ENCODE measurements at regions not wholly inside any gene's neighbourhood (a gene's known extent, or its start where the extent isn't known, plus 50 kb on each side); places are given as distances from the start of the nearest gene placed in this dataset.

- intact Hi-C loops (cut with micrococcal nuclease; ENCODE audit: unreplicated experiment) = no loop called here
- Histone ChIP-seq H3K27ac (ENCODE audit: control insufficient read depth, insufficient read depth) (no peak overlapping the region), H3K79me2 (ENCODE audit: control insufficient read depth, insufficient read depth, low read length) (no peaks in the 10 kb centered on the region), H3K4me2 (ENCODE audit: control insufficient read depth, insufficient read depth) (no peak overlapping the region), H3K27me3 (replicated peaks in 1 of 2; ENCODE audit: control insufficient read depth in 2 of 2, insufficient read depth in 2 of 2, low read length in 1 of 2) (no peaks in the 10 kb centered on the region), H3K9me3 (replicated peaks; ENCODE audit: control insufficient read depth, insufficient read depth, low read length) (no peaks in the 10 kb centered on the region), H4K20me1 (ENCODE audit: control insufficient read depth, insufficient read depth) (no peaks in the 10 kb centered on the region), H3K36me3 (ENCODE audit: control insufficient read depth in 2 of 2, insufficient read depth in 2 of 2, low read length in 1 of 2) (no peaks in the 10 kb centered on the region), H3K9ac (ENCODE audit: control insufficient read depth, insufficient read depth, low read length) (no peak overlapping the region), H3K4me3 (no peak overlapping the region), H3K4me1 (ENCODE audit: control insufficient read depth, insufficient read depth, low read length) (no peaks in the 10 kb centered on the region), H2AFZ (ENCODE audit: control insufficient read depth, low read depth, low read length) (no peak overlapping the region)
- in situ Hi-C loops (cut with MboI) = no loop called here
- ChIA-PET SMC1A (ENCODE audit: uncharacterized antibody, unreplicated experiment) (interaction anchor here (0.6 to 1.2 kb wide), 4 partner anchors 9 to 751 kb away, joined by 3 read pairs; no protein-coding TSS in a partner anchor), RAD21 (ENCODE audit: unreplicated experiment) (interaction anchor here (1.2 kb wide), 1 partner anchor 149 kb away, joined by 3 read pairs; no protein-coding TSS in a partner anchor), CTCF (interaction anchor here (0.6 to 0.8 kb wide), 3 partner anchors 340 to 595 kb away, joined by 3 to 4 read pairs (median 3); no protein-coding TSS in a partner anchor), POLR2A (no interaction called here)
- ATAC-seq (no peak), DNase-seq (ENCODE audit: low read depth, low spot score) (no peak), FAIRE-seq (no peak)
- 38% methylated on average over 5 of the region's 5 CpGs for WGBS (ENCODE audit: insufficient coverage, insufficient replicate concordance, low lambda C conversion rate, missing lambda C conversion rate)
- BruUV-seq (replicated peaks) = no TSS peak
- TF ChIP-seq FOS (IDR thresholded peaks at IDR 0.05; ENCODE audit: borderline replicate concordance, extremely low read depth, insufficient read length) = no peak
- no peak for TF ChIP-seq IRF5 (IDR thresholded peaks at IDR 0.05; ENCODE audit: borderline replicate concordance)
- TF ChIP-seq ZBTB33 (IDR thresholded peaks at IDR 0.05) = no peak
- no peak for TF ChIP-seq ZNF622 (IDR thresholded peaks at IDR 0.05)
- TF ChIP-seq ZBED1 (IDR thresholded peaks at IDR 0.05; ENCODE audit: borderline replicate concordance) = no peak
- TF ChIP-seq WRNIP1 (IDR thresholded peaks at IDR 0.05; ENCODE audit: borderline replicate concordance, low read depth, low read length) = no peak
- no peak for TF ChIP-seq TARDBP (IDR thresholded peaks at IDR 0.05; ENCODE audit: borderline replicate concordance)
- no peak for TF ChIP-seq RBBP5 (conservative IDR thresholded peaks at IDR 0.05)
Measured at GRCh38 chr7:38066391-38066790, 111.7 kb upstream of the STARD3NL start.

Measured in GM12878 (cell line).